Cardiac muscle cell (in vitro differentiated cells and primary cell): ENCODE measurements at regions not wholly inside any gene's neighbourhood (a gene's known extent, or its start where the extent isn't known, plus 50 kb on each side); places are given as distances from the start of the nearest gene placed in this dataset.

Source experiments
- DNase-seq, 2 donors: peaks; one replicate each; pipeline versions ENCODE4 v3.0.0 to v3.0.0-alpha.2; 2010 to 2017; ENCODE audit warnings: low read depth in 1 of 2, low spot score in 1 of 2
- H3K27ac ChIP-seq: fragments of 200-600 bp; sonication (generic); 2 replicates; pipeline ENCODE4 v1.5.1; 2016
- H3K27me3 ChIP-seq: fragments of 200-600 bp; sonication (generic); 2 replicates; pipeline ENCODE4 v1.6.0; 2016; ENCODE audit warnings: control low read depth
- H3K36me3 ChIP-seq: fragments of 200-600 bp; sonication (generic); 2 replicates; pipeline ENCODE4 v1.5.1; 2016; ENCODE audit warnings: control low read depth
- H3K4me1 ChIP-seq: fragments of 200-600 bp; sonication (generic); 2 replicates; pipeline ENCODE4 v1.8.1; 2017; ENCODE audit warnings: low read depth, mild to moderate bottlenecking, mixed run types
- H3K4me3 ChIP-seq: fragments of 200-600 bp; sonication (generic); 2 replicates; pipeline ENCODE4 v1.5.1; 2016; ENCODE audit warnings: mild to moderate bottlenecking
- H3K9me3 ChIP-seq: fragments of 200-600 bp; sonication (generic); 2 replicates; pipeline ENCODE4 v1.5.1; 2017; ENCODE audit warnings: low read depth, mild to moderate bottlenecking, control low read depth
- CTCF ChIP-seq: IDR thresholded peaks from 2 replicates; pipeline ENCODE4 v1.5.1; 2012; ENCODE audit warnings: low read depth, mild to moderate bottlenecking, low read length

GRCh38 chr14:104385531-104386101 lies 193.9 kb upstream of the C14orf180 start:
- TF ChIP-seq CTCF, result no peak
- Histone ChIP-seq H3K36me3 (no peaks in the 10 kb centered on the region), H3K27me3 (no peaks in the 10 kb centered on the region), H3K27ac (no peak overlapping the region), H3K4me3 (no peak overlapping the region), H3K4me1 (peaks cover 4% of the 10 kb centered on the region), H3K9me3 (no peaks in the 10 kb centered on the region)
- no peak for DNase-seq

- H3K4me1 ChIP-seq, result peaks cover 4% of the 10 kb centered on the region
- no peaks in the 10 kb centered on the region for H3K36me3 ChIP-seq
- H3K9me3 ChIP-seq, result no peaks in the 10 kb centered on the region
- H3K27ac ChIP-seq, result no peak overlapping the region
- no peak for DNase-seq
- no peak overlapping the region for H3K4me3 ChIP-seq
- TF ChIP-seq CTCF, result no peak
- no peaks in the 10 kb centered on the region for H3K27me3 ChIP-seq
These were observed 193.3 kb upstream of the C14orf180 start for GRCh38 chr14:104386151-104386841.

- Histone ChIP-seq H3K36me3 (no peaks in the 10 kb centered on the region), H3K4me3 (no peak overlapping the region), H3K27ac (no peak overlapping the region), H3K9me3 (no peaks in the 10 kb centered on the region), H3K4me1 (peaks cover 4% of the 10 kb centered on the region), H3K27me3 (no peaks in the 10 kb centered on the region)
- no peak for TF ChIP-seq CTCF
- DNase-seq, result no peak
These were observed 192.2 kb upstream of the C14orf180 start for GRCh38 chr14:104387022-104388010.

GRCh38 chr14:104388011-104388521 lies 191.5 kb upstream of the C14orf180 start:
- no peak for DNase-seq

More at GRCh38 chr14:104388011-104388521, 191.5 kb upstream of the C14orf180 start:
- TF ChIP-seq CTCF, result no peak
- Histone ChIP-seq H3K27me3 (no peaks in the 10 kb centered on the region), H3K27ac (no peak overlapping the region), H3K4me1 (peaks cover 4% of the 10 kb centered on the region), H3K9me3 (no peaks in the 10 kb centered on the region), H3K4me3 (no peak overlapping the region), H3K36me3 (no peaks in the 10 kb centered on the region)
